HUDEP-2 (cell line): ENCODE measurements at regions not wholly inside any gene's neighbourhood (a gene's known extent, or its start where the extent isn't known, plus 50 kb on each side); places are given as distances from the start of the nearest gene placed in this dataset.

Experiments used
- DNase-seq, 76 experiments: peaks; one replicate each; lab custom pipeline; 2025; ENCODE audit not compliant: unreplicated experiment in 76 of 76; lab: John Stamatoyannopoulos, UW

- peak in 4 of 76 experiments; percentile 4 to 22 (median 14) for DNase-seq
These were observed 88.7 kb upstream of the ELL2 start for GRCh38 chr5:96050273-96050880.

DNA sequence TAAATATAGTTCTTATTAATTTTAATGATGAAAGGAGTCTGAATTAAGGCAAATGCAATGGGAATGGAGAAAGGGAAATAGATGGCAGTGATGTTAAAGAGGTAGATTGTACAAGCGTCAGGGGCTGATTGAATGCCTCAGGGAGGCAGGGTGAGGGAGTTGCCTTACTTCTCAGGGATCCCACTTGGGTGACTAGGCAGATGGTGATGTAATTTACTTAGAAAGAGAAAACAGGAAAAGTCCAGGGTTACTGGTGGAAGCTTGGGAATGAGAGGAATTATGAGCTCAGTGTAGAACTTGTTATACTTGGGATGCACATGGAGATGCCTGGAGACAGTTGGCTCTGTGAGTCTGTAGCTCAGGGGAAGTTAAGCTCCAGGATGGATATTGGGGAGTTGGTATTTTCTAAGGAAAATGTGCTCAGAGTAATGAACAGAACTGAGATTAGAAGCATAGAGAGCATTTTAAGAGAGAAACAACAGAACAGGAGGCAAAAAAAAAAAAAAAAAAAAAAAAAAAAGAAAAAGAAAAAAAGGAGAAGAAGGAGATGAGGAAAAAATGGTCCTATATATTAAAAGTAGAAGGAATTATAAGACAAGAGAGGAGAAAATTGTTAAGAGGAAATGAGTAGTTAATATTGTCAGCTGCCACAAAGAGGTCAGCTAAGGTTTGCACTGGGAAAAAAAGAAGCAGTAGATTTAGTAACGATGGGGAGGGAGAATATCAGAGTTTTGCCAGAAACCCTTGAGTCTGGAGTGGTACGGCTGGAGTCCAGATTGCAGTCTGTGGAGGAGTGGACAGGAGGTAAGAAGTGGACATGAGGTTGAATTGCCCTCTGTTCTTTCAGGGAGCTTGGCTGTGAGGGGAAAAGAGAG lies 88.0 kb upstream of the ELL2 start:
- DNase-seq: no peak

DNA sequence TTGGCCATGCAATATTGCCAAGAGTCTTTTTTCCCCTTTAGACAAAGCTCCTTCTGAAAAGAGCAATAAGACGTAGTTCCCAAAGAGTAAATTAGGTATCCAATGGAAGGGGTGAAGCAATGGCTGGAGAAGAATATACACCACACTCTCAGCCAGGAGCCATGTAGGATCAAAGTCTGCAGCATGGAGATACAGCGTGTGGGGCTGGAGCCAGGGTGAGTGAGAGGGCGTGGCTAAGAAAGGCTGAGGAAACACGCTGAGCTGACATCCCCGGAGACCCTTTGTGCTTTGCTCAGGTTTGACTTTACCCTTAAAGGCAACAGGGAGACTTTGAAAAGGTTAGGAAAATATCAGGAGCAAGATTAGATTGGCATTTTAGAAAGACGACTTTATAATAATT lies 87.1 kb upstream of the ELL2 start:
- peak in 30 of 76 experiments; percentile 2 to 40 (median 23) for DNase-seq

- DNase-seq: no peak
These were observed 84.2 kb upstream of the ELL2 start for GRCh38 chr5:96045888-96046287.

DNA sequence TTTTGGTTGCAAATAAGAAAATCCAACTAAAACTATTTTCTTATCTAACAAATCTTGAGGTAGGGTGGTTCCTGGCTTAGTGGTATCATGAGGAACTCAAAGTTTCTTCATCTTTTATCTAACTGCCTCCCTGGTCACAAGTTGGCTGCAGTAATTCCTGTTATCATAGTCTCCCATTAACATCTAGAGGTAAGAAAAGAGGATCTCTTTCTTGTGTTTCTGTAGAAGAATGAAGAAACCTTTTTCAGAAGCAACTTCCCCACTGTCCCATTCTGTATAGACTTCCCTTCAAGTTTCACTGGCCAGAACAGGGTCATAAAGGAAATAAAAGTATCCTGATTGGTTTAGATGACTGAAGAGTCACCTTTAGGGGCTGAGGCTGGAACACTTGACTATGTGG lies 81.8 kb upstream of the ELL2 start:
- DNase-seq: peak in 17 of 76 experiments; percentile 9 to 59 (median 27)

- DNase-seq: no peak
These were observed 75.5 kb upstream of the ELL2 start for GRCh38 chr5:96037128-96037527.

DNA sequence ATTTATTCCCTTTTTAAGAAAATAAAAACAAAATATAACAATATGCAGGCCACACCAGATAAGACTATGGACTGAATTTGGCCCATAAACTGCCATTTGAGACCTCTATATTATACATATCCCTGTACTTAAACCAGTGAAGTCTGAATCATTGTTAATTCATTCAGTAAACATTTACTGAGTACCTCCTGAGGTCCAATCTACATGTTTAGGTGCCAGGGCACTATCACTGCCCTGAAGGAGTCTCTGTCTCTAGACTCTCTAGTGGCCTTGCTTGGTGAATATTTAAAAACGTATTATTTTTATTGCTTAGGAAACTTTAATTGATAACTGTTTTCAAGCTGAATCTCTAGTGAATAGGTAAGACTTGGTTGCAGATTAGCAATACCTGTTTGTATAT lies 74.7 kb upstream of the ELL2 start:
- DNase-seq: no peak

GRCh38 chr5:96035796-96036195 lies 74.1 kb upstream of the ELL2 start:
- DNase-seq: no peak

GRCh38 chr5:96033116-96033515 lies 71.5 kb upstream of the ELL2 start:
- no peak for DNase-seq

GRCh38 chr5:96031811-96032261 lies 70.2 kb upstream of the ELL2 start:
- DNase-seq: no peak

DNA sequence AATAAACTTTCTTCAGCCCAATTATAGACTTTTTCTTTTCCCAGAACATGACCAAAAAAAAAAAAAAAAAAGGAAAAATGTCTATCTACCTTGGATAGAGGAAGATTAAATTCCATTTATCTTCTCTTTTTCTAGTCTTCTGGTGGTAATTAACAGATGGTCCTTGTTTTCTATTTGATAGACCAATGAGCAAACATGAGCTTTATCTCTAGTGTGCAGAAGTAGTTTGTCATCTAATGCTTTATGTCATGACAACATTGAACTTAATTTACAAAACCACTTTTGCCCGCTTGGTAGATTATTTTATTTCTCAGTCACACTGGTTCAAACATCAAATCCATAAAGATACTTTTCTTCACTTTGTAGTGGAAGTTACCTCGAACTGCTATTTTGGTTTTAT lies 69.5 kb upstream of the ELL2 start:
- peak in 1 of 76 experiments; percentile 8 for DNase-seq

GRCh38 chr5:96026406-96027041 lies 64.9 kb upstream of the ELL2 start:
- no peak for DNase-seq

- DNase-seq: no peak
These were observed 63.2 kb upstream of the ELL2 start for GRCh38 chr5:96024683-96025475.

DNA sequence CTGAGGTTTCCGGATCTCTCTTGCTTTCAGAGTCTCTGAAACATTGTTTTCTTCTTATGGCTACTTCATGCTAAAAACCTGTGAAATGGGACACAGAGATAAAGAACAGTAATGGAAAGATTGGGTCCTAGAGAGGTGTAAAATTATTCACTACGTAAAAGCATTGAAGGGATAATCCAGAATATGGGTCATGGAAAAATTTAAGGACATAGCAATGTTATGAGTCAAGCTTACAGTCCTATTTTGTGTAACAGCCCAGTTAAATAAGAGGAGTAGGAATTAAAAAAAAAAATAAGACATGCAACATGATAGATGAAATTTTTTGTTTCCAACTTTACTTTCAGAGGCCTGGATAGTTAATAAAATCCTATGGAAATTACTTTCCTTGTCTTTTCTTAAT lies 61.9 kb upstream of the ELL2 start:
- no peak for DNase-seq

DNA sequence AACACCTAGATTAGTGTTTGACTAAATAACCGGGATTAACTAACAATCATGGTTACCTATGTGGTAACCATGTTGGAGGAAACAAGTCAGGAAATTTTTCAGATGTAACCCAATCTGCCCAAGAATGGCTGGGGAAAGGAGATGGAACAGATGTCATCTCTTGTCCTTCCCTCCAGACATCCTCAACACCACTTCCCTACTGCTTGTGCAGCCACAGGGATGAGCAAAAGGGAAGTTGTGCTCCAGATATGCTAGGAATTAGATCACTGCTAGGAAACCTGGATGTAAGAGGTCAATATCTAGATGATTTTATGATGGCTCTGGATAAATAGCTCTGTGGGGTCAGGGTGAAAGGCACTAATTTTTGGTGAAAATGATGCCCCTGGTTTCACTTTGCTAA lies 61.3 kb upstream of the ELL2 start:
- DNase-seq: no peak

- no peak for DNase-seq
These were observed 56.3 kb upstream of the ELL2 start for GRCh38 chr5:96017951-96018350.

DNA sequence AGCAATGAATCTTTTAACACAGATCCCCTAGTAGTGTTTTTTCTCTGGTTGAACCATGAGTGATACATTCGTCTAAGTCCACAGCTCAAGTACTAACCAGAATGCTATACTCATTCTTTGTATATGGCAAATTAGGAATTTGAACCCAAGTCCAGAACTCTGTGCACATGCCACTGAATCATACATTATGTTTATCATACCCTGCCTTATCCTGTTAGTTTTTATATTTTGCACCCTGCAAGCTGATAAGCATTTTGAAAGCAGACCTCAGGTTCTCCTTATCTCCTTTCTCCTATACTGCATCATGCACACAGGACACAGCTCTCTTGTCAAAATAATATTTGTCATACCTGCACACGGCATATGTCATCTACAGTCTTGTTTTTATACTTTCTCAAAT lies 54.6 kb upstream of the ELL2 start:
- peak in 26 of 76 experiments; percentile 3 to 66 (median 26) for DNase-seq

DNA sequence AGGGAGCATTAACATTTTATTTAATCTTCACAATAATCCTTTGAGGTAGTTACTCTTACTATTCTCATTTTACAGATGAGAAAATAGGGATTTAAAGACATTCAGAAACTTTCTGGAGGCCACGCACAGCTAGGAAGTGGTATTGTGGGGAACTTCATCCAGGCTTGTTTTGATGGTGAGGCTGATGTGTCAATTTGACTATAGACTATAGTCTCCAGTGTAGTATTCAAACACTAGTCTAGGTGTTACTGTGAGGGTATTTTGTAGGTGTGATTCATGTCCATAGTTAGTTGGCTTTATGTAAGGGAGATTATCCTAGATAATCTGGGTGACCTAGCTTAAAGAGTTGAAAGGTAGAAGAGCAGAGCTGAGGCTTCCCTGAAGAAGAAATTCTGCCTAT lies 54.1 kb upstream of the ELL2 start:
- no peak for DNase-seq

DNA sequence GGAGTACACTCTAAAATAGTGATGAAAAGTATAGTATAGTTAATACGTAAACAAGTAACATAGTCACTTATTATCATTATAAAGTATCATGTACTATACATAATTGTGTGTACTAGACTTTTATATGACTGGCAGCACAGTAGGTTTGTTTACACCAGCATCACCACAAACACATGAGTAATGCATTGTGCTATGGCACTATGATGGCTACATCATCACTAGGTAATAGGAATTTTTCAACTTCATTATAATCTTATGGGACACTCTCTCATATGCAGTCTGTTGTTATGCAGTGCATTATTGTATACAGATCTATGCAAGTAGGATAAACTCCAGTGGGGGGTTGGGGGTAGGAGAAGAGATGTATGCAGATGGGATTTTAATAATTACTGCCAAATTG lies 52.7 kb upstream of the ELL2 start:
- DNase-seq: no peak

- no peak for DNase-seq
These were observed 51.6 kb upstream of the ELL2 start for GRCh38 chr5:96013254-96013653.

GRCh38 chr5:96012399-96012798 lies 50.7 kb upstream of the ELL2 start:
- no peak for DNase-seq
